Activated CD4-positive, alpha-beta T cell treated with anti-CD3 and anti-CD28 coated beads, Interleukin-2, amount 10 ng/mL, durations not matched to agents 24 days and 14 days (primary cell): ENCODE measurements at regions not wholly inside any gene's neighbourhood (a gene's known extent, or its start where the extent isn't known, plus 50 kb on each side); places are given as distances from the start of the nearest gene placed in this dataset.
"Not testable (repeated sequence)": the region's sequence is repeated elsewhere in the genome, so short reads cannot be mapped to it uniquely, and the experiment has no call there.

Source experiments
- DNase-seq: peaks from one replicate; pipeline ENCODE4 v3.0.0; 2022
- H3K27ac Mint-ChIP-seq: one replicate; pipeline ENCODE4 v1.8.0; 2022; ENCODE audit warnings: mild to moderate bottlenecking, mixed read lengths
- H3K27me3 Mint-ChIP-seq: one replicate; pipeline ENCODE4 v1.8.0; 2022; ENCODE audit warnings: mixed read lengths
- H3K36me3 Mint-ChIP-seq: one replicate; pipeline ENCODE4 v1.8.0; 2022; ENCODE audit warnings: low read depth, mild to moderate bottlenecking, mixed read lengths
- H3K4me1 Mint-ChIP-seq: one replicate; pipeline ENCODE4 v1.8.0; 2021; ENCODE audit warnings: mixed read lengths
- H3K4me3 Mint-ChIP-seq: one replicate; pipeline ENCODE4 v1.8.0; 2022; ENCODE audit warnings: mild to moderate bottlenecking, moderate library complexity, mixed read lengths
- H3K9me3 Mint-ChIP-seq: one replicate; pipeline ENCODE4 v1.8.0; 2021; ENCODE audit warnings: mixed read lengths
- intact Hi-C: fragments of 100-400 bp; cut with micrococcal nuclease; formaldehyde crosslinking; loops from one replicate; pipeline ENCODE4 v1.15.1; 2023

DNA sequence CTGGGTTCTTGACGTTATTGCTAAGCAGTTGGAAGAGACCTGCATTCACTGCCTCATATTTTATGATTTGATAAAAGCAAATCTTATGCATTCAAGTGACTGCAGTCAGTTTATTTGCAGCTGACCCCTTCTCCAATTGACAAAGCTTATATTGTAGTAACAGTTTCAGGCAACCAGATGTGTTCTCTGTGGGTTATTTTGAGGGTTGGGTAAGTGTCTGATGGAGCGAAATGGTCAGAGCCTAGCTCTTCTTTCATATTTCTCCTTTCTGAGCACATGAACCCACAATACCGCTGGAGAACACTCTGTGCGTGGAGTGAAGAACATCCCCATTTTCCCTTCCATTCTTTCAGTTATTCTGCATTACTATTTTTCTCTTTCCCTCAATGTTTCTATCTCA lies 125.8 kb upstream of the KCNH8 start:
- Mint-ChIP-seq H3K4me1 (no peaks in the 10 kb centered on the region), H3K36me3 (no peaks in the 10 kb centered on the region), H3K4me3 (no peak overlapping the region), H3K27me3 (peaks cover 10% of the 10 kb centered on the region), H3K27ac (no peak overlapping the region), H3K9me3 (no peaks in the 10 kb centered on the region)
- no peak for DNase-seq
- intact Hi-C loops: no loop called here

DNA sequence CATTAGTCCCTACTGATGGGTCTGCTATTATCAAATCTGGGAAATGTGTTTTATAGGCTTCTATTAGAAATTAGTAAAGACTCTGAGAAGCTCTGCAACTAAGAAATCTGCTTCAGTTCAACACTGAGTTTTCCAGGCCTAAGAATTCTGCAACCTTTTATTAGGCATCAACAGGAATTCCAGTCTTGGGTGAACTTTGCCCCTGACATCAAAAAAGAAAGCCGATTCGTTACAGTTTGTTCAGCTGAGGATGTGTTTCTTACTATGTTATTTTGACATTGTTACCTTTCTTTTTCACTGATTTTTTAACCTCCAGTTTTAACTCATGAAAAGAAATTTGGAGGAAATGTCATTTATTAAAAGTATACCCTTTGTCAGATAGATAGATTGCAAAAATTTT lies 131.5 kb upstream of the KCNH8 start:
- peaks cover 6% of the 10 kb centered on the region for H3K27me3 Mint-ChIP-seq

DNA sequence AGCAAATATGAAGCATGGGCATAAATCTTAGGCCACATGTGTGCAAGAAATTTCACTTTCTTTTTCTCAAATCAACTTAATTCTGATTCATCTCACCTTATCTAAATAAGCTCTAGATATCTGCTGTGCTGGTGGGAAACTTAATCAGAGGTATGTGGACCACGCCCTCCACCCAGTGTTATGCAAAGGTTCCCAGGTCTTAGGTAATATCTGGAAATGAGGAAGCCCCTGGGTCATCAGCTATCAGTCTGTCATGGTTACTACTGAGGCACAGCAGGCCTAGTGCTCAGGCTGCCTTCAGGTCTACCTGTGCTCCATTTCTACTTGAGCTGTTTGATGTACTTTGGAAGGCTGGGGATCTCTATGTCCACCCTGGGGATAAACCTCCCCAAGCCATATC lies 134.4 kb upstream of the KCNH8 start:
- H3K27ac Mint-ChIP-seq: no peak overlapping the region
- H3K36me3 Mint-ChIP-seq: no peaks in the 10 kb centered on the region
- no peak for DNase-seq
- H3K4me1 Mint-ChIP-seq: no peaks in the 10 kb centered on the region
- intact Hi-C loops: no loop called here
- no peaks in the 10 kb centered on the region for H3K9me3 Mint-ChIP-seq
- no peak overlapping the region for H3K4me3 Mint-ChIP-seq
- no peaks in the 10 kb centered on the region for H3K27me3 Mint-ChIP-seq

More for the DNA sequence above, 131.5 kb upstream of the KCNH8 start:
- Mint-ChIP-seq H3K4me3 (no peak overlapping the region), H3K9me3 (no peaks in the 10 kb centered on the region), H3K27ac (no peak overlapping the region), H3K36me3 (no peaks in the 10 kb centered on the region), H3K4me1 (no peaks in the 10 kb centered on the region)
- no peak for DNase-seq
- intact Hi-C loops: no loop called here

DNA sequence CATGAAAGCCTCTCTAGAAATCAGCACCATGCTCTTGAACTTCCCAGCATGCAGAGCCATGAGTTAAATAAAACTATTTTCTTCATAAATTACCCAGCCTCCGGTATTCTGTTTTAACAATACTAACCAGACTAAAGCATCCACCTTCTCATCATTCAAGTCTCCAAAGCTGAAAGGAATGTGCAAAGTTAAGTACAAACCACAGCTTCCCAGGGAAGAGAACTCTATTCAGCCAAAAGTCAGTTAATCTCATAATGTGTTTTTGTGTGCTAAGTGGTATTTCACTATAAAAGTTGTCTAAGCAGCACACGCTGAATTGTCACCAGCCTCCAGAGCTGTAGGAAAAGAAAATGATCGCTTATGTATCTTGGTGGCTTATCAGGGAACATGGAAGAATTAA lies 135.5 kb upstream of the KCNH8 start:
- intact Hi-C loops: no loop called here
- no peaks in the 10 kb centered on the region for H3K36me3 Mint-ChIP-seq
- no peak overlapping the region for H3K27ac Mint-ChIP-seq
- H3K4me3 Mint-ChIP-seq: no peak overlapping the region
- H3K27me3 Mint-ChIP-seq: no peaks in the 10 kb centered on the region
- DNase-seq: no peak
- H3K9me3 Mint-ChIP-seq: no peaks in the 10 kb centered on the region
- no peaks in the 10 kb centered on the region for H3K4me1 Mint-ChIP-seq

DNA sequence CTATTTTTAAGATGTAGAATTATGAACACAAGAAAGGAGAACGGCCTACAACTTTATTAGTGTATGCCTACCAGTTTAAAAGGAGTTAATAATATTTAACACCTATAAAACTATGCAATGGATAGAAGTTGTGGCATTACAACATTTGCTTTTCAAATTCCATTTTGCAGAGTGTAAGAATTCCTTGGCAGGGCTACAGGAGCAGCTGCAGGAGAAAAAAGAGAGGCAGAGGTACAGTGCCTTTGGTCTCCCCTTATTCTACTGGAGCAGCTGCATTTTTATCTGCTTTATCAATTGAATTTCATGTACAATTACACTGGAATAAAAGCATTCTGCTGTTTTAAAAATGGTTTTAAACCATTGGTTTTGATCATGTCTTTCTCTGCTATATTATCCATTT lies 145.7 kb upstream of the KCNH8 start:
- intact Hi-C loops: no loop called here
- no peak for DNase-seq
- Mint-ChIP-seq H3K4me1 (no peaks in the 10 kb centered on the region), H3K27ac (no peak overlapping the region), H3K36me3 (no peaks in the 10 kb centered on the region), H3K9me3 (peaks cover 14% of the 10 kb centered on the region), H3K4me3 (no peak overlapping the region), H3K27me3 (no peaks in the 10 kb centered on the region)

DNA sequence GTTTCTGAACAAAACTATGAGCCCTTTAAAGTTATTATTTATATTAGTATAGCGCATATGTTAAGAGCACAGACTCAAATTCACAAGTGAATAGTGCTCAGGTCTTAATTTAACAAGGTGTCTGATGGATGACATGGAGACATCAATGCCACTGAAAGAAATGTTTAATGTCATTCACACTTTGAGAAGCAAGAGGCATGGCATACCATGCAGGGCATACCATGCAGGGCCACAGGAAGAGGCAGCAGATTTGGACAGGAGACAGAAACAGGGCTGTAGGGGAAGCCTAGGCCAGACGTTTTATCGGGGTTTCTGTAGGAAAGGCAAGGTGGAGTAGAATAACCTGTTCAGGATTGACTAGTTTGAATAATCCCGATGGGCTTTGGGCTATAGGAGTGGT lies 150.2 kb upstream of the KCNH8 start:
- Mint-ChIP-seq H3K27me3 (no peaks in the 10 kb centered on the region), H3K27ac (no peak overlapping the region), H3K4me1 (no peaks in the 10 kb centered on the region), H3K36me3 (no peaks in the 10 kb centered on the region), H3K4me3 (no peak overlapping the region), H3K9me3 (peaks cover 4% of the 10 kb centered on the region)
- no peak for DNase-seq
- intact Hi-C loops: no loop called here

DNA sequence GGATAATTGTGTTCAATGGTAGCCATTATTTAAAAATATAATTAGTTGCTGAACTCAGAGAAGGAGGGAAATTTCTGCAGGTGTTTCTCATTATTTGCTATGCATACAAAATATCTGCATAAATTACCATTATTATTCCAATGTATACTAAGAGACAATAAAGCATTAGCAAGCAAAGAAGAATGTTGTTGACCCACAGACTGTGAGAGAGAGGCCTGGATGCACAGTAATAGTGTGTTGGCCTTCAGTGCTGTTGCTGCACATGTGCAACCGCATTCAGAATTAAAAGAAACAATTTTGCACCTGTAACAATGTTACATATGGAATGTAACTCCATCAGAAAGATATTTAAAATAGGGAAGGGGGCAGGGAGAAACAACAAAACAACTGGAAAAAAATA lies 155.6 kb upstream of the KCNH8 start:
- no peaks in the 10 kb centered on the region for H3K36me3 Mint-ChIP-seq
- DNase-seq: no peak
- no peak overlapping the region for H3K4me3 Mint-ChIP-seq
- H3K27ac Mint-ChIP-seq: no peak overlapping the region
- peaks cover 22% of the 10 kb centered on the region for H3K4me1 Mint-ChIP-seq
- peaks cover 5% of the 10 kb centered on the region for H3K27me3 Mint-ChIP-seq
- H3K9me3 Mint-ChIP-seq: peaks cover 4% of the 10 kb centered on the region
- intact Hi-C loops: no loop called here

DNA sequence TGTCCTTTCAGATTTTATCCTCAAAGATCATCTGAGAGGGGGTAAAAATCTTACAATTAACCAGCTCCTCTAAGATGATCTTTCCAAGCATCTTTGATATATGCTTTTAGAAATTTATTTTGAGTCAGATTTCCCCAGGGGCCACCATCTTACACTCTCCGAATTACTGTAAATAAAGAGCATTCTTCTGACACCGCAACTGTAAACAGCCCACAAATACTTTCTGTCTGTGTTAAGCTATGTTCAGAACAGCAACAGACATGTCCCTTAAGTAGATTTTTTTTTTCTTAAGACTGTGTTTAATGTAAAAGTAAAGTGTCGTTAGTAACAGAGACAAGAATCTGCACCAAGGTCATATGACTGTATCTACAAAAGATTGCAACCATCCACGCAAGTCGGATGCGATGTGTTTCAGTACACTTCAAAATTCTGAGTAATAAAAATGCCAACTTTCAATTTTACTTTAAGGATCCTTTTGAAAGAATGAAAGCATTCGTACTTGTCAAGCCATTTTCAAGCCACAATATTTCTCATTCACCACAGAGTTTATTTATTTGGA lies 159.0 kb upstream of the KCNH8 start:
- Mint-ChIP-seq H3K27me3 (peaks cover 5% of the 10 kb centered on the region), H3K27ac (peak overlapping the region; percentile 81), H3K9me3 (no peaks in the 10 kb centered on the region), H3K4me1 (peaks cover 24% of the 10 kb centered on the region), H3K36me3 (no peaks in the 10 kb centered on the region), H3K4me3 (peak overlapping the region; percentile 83)
- peak; percentile 65 for DNase-seq
- intact Hi-C loops: loop anchor here (2.0 to 10.0 kb wide), 11 partner anchors 119 to 1149 kb away; partner anchors contain the start of gene SATB1

DNA sequence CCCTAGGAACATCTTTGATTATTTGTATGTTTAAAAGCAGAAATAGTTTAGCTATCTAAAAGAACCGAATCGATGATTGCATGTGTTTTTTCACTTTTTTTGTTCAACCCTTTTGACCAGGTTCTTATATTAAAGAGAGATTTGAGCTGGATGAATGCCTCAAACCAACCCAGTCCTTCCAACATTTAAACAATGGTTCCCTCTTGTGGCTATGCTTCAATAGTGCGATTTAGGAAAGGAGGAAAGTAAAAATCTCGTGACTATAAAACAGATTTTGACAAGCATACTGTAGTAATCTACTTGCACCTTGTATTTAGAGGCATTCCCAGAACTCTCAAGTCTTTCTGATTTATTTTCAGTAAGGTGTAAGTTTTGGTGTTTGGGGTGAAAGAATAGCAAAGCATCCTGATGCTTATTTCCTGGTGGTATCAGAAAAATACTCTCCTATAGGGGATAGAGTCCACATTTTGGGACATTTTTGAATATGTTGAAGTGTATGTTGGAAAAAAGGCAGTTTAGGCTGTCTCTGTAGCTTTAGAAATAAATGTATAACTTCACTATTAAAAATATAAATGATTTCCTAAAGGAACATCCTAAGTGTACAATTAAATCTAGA lies 159.6 kb upstream of the KCNH8 start:
- intact Hi-C loops: loop anchor here (1.0 to 10.0 kb wide), 12 partner anchors 118 to 1148 kb away; partner anchors contain the start of gene SATB1
- no peaks in the 10 kb centered on the region for H3K36me3 Mint-ChIP-seq

DNA sequence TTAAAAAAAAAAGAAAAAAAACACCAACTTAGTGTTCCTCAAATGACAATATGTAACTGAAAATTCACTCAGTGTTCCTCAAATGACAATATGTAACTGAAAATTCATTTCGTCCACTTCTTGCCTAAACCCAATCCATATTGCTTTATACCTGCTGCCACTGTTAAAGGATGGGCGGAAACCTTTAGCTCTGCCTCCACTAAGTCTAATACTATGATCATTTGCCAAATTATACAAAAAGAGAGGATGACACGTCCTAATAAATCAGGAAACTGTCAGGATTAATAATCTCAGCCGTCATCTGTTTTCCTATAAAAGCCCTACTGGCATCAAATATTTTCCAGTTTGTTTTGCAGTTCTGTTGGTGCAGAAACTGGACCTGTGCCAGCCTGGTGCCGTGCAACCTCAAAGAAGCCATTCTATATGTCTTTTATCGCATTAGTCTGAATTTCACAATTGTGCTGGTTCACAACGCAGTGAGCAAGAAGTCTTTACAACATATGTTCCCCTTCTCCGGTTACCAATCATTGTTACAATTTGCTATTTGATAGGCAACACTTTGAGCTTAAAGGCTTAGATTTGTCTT lies 160.4 kb upstream of the KCNH8 start:
- Mint-ChIP-seq H3K4me1 (peaks cover 24% of the 10 kb centered on the region), H3K9me3 (no peaks in the 10 kb centered on the region), H3K27me3 (peaks cover 8% of the 10 kb centered on the region), H3K36me3 (no peaks in the 10 kb centered on the region), H3K27ac (no peak overlapping the region), H3K4me3 (no peak overlapping the region)
- no peak for DNase-seq
- intact Hi-C loops: loop anchor here (1.0 to 10.0 kb wide), 12 partner anchors 117 to 1147 kb away; partner anchors contain the start of gene SATB1

More for the DNA sequence above, 159.6 kb upstream of the KCNH8 start:
- peaks cover 24% of the 10 kb centered on the region for H3K4me1 Mint-ChIP-seq
- H3K4me3 Mint-ChIP-seq: peak overlapping the region; percentile 83
- H3K27ac Mint-ChIP-seq: peak overlapping the region; percentile 81
- H3K27me3 Mint-ChIP-seq: peaks cover 7% of the 10 kb centered on the region
- H3K9me3 Mint-ChIP-seq: no peaks in the 10 kb centered on the region
- DNase-seq: peak; percentile 72

DNA sequence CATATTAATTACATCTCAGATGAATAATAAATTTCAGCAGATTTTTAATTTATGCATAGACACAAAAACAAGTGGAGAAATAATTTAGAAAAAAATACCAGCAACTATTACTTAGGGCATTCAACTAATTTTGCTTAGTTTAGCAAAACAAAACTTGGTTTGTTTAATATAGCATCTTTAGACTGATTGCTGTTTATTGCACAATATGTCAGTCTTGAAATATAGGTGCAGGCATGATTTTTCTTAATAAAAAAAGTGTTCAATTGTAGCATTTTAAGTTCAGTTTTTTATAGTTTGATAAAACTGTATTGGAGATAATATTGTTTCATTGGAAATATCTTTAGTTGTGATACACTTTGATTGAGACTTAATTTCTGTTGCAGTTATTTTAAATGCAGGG lies 161.2 kb upstream of the KCNH8 start:
- Mint-ChIP-seq H3K27ac (no peak overlapping the region), H3K4me1 (peaks cover 24% of the 10 kb centered on the region), H3K36me3 (no peaks in the 10 kb centered on the region), H3K27me3 (peaks cover 8% of the 10 kb centered on the region), H3K9me3 (peaks cover 4% of the 10 kb centered on the region), H3K4me3 (no peak overlapping the region)
- intact Hi-C loops: loop anchor here (5.0 to 10.0 kb wide), 7 partner anchors 202 to 890 kb away; partner anchors contain the start of gene SATB1
- DNase-seq: no peak

DNA sequence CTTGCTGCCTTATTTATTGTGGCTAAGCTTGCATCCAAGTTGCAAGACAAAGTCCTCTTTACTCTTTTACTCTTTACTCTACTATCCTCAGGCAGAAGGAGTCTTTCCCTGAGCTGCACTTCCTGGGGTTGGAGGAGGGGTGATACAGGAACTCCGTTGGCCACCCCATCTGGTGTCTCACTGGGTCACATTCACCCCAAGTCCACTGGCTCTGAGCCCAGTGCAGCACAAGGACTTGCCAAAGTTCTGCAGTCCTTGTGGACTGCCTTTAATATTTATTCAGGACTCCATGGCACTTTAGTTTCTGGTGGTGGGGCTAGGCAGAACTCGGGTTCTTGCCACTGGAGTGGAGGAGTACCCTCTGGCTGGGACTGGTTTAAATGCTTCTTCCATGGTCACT lies 165.4 kb upstream of the KCNH8 start:
- H3K4me1 Mint-ChIP-seq: peaks cover 3% of the 10 kb centered on the region
- H3K4me3 Mint-ChIP-seq: no peak overlapping the region
- H3K27me3 Mint-ChIP-seq: peaks cover 5% of the 10 kb centered on the region
- H3K9me3 Mint-ChIP-seq: peaks cover 4% of the 10 kb centered on the region
- H3K36me3 Mint-ChIP-seq: no peaks in the 10 kb centered on the region
- no peak overlapping the region for H3K27ac Mint-ChIP-seq
- DNase-seq: no peak
- intact Hi-C loops: loop anchor here (10.0 kb wide), 3 partner anchors 198 to 338 kb away; no protein-coding TSS in a partner anchor

DNA sequence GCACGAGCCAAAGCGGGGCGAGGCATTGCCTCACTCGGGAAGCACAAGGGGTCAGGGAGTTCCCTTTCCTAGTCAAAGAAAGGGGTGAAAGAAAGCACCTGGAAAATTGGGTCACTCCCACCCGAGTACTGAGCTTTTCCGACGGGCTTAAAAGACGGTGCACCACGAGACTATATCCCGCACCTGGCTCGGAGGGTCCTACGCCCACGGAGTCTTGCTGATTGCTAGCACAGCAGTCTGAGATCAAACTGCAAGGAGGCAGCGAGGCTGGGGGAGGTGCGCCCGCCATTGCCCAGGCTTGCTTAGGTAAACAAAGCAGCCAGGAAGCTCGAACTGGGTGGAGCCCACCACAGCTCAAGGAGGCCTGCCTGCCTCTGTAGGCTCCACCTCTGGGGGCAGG lies 172.2 kb upstream of the KCNH8 start:
- intact Hi-C loops, H3K36me3 Mint-ChIP-seq, DNase-seq, H3K27ac Mint-ChIP-seq, H3K4me3 Mint-ChIP-seq, H3K27me3 Mint-ChIP-seq, H3K4me1 Mint-ChIP-seq: not testable (repeated sequence)
- peaks cover 18% of the 10 kb centered on the region for H3K9me3 Mint-ChIP-seq

DNA sequence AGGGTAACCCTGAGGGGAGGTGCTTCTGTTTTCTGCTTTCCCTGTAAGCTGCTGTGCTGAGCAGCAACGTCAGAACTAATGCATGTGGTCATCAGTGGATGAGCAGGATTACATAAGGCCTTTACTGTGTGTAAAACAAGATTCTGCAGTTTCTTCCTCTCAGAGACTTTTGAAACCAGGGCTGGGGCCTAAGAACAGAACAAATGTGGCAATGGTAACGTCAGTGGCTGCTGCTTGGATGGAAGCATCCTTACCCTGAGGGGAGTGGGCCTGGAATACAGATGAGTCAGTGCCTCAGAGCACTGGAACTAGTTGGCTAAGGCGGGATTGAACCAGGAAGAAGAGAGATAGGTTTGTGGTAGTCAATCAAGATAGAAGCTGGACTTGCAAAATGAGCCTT lies 180.2 kb upstream of the KCNH8 start:
- Mint-ChIP-seq H3K9me3 (peaks cover 22% of the 10 kb centered on the region), H3K27ac (no peak overlapping the region), H3K4me1 (no peaks in the 10 kb centered on the region), H3K27me3 (peaks cover 4% of the 10 kb centered on the region), H3K36me3 (no peaks in the 10 kb centered on the region), H3K4me3 (no peak overlapping the region)
- DNase-seq: no peak
- intact Hi-C loops: no loop called here
